ENCODE measurements at regions not wholly inside any gene's neighbourhood (a gene's known extent, or its start where the extent isn't known, plus 50 kb on each side); places are given as distances from the start of the nearest gene placed in this dataset.

GRCh38 chr15:70291305-70292075 is 193.8 kb upstream of the TLE3 start (continued):
- TF ChIP-seq CHD7 (IDR thresholded peaks at IDR 0.05; ENCODE audit: insufficient replicate concordance, low read length) (no peak), TAF7 (optimal IDR thresholded peaks at IDR 0.05; ENCODE audit: borderline replicate concordance, low read depth, low read length) (no peak), YY1 (IDR thresholded peaks at IDR 0.05; ENCODE audit: low read depth, low read length) (no peak), HDAC6 (IDR thresholded peaks at IDR 0.05; ENCODE audit: low read depth, low read length) (no peak)

Measured in H1 (cell line).